OCI-LY7 (cell line): ENCODE measurements at regions not wholly inside any gene's neighbourhood (a gene's known extent, or its start where the extent isn't known, plus 50 kb on each side); places are given as distances from the start of the nearest gene placed in this dataset.

Experiments
- EZH2phosphoT487 ChIP-seq: fragments of 200-600 bp; sonication (generic); IDR thresholded peaks from 2 replicates; pipeline ENCODE4 v1.6.1; 2018; ENCODE audit warnings: low read depth, borderline replicate concordance, mild to moderate bottlenecking, mixed run types, antibody characterized with exemption, low read length, moderate library complexity, mixed read lengths
- TF ChIP-seq, protein P1 (sequence below): fragments of 200-600 bp; sonication (generic); conservative IDR thresholded peaks from 2 replicates; pipeline ENCODE4 v1.5.1; 2014; ENCODE audit warnings: mild to moderate bottlenecking, antibody characterized with exemption, low read length, moderate library complexity, mixed read lengths

DNA sequence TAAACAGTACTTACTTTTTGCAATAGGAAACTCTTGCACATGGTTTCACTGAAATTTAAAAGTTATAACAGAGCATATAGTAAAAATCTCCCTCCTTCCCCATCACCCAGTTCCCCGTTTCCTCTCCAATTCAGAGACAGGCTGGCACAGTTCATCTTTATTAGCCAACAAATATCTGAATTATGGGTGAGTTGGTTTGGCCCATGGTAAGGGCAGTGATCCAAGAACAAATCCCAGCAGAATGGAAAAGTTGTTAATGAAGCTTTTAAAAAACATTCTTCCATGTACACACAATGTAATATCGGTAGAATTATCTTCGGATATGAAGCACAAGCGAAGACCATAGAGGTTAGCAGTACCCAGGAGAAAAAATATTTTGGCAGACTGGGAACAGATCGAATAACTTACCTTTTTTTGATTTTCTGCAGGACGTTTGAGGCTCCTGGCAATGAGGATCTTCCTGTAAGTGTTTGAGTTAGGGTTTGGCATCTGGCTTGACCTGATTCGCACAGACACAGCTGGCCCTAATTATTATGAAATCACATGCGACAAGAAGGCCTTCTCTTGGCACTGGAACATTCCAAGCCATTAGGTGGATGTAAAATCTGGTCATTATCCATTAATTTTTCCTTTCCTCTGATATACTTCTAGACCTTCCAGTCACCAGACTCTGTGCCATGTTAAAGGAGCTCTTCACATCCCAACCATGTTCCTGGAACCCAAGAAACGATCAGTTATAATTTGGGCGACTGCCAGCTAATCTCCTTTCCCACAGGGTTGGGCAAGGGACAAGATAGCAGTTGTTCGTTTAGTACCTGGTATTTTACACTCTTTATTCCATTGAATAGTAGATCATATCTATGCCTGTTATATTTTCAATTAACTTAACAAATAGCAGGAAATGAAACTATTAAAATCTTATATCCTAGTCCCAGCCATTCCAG, 139.4 kb upstream of the TSC22D1 start:
- TF ChIP-seq, protein P1, sequence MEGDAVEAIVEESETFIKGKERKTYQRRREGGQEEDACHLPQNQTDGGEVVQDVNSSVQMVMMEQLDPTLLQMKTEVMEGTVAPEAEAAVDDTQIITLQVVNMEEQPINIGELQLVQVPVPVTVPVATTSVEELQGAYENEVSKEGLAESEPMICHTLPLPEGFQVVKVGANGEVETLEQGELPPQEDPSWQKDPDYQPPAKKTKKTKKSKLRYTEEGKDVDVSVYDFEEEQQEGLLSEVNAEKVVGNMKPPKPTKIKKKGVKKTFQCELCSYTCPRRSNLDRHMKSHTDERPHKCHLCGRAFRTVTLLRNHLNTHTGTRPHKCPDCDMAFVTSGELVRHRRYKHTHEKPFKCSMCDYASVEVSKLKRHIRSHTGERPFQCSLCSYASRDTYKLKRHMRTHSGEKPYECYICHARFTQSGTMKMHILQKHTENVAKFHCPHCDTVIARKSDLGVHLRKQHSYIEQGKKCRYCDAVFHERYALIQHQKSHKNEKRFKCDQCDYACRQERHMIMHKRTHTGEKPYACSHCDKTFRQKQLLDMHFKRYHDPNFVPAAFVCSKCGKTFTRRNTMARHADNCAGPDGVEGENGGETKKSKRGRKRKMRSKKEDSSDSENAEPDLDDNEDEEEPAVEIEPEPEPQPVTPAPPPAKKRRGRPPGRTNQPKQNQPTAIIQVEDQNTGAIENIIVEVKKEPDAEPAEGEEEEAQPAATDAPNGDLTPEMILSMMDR = no peak
- no peak for TF ChIP-seq EZH2phosphoT487
